ENCODE measurements at regions not wholly inside any gene's neighbourhood (a gene's known extent, or its start where the extent isn't known, plus 50 kb on each side); places are given as distances from the start of the nearest gene placed in this dataset.

DNA sequence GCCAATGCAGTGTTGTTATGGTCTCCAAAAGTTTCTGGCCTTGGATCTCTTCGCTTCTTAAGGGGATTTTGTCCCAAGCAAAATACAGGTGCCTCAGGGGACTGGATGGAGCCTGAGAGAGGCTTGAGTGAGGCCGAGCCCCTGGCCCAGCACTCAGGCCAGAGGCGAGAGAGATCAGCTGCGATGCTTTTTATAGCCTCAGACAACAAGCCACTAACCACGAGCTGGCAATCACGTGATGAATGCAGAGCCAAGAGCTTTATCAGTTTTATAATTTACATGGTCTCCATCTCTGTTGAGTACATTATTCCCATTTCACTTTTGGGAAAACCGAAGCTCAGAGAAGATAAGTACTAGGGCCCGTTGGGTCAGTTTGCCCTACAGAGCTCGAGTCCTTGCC lies 360.0 kb upstream of the CDH5 start:
- no peaks in the 10 kb centered on the region for H3K36me3 ChIP-seq
- H3K9me3 ChIP-seq = no peaks in the 10 kb centered on the region
- intact Hi-C loops (cut with DNase I; ENCODE audit: low total_unique reads) = no loop called here
- DNase-seq = no peak
- peaks cover 0 to 21% (median 4%) of the 10 kb centered on the region in 4 donors for H3K4me1 ChIP-seq
- 59 to 80% (median 69%) methylated on average over 9 of the region's 9 CpGs for whole genome bisulfite sequencing, 5 donors
- no peak overlapping the region for H3K27ac ChIP-seq
- no peak for TF ChIP-seq EP300 (IDR thresholded peaks at IDR 0.05)
- no peaks in the 10 kb centered on the region for H3K27me3 ChIP-seq
- no peak overlapping the region for H3K4me3 ChIP-seq

DNA sequence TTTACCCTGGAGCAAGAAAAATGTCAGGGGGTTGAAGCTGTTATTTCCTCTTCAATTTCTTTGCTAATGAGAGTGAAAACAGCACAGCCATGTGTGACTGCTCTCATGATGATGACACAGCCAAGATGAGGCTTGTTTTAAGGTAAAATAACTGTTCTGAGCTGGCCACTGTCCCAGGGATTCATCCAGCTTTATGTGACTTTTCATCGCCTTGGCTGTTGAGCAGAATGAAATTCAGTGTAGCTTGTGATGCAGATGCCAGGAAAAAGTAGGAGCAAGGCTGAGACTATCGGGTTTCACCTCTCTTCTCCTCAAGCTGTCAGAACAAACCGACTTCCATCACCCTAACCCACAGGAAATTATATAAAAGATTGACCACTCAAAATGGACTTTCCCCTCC lies 361.8 kb upstream of the CDH5 start:
- peak in 1 of 2 donors; percentile 67 for DNase-seq
- Histone ChIP-seq H3K4me1 (peaks cover 0 to 21% (median 4%) of the 10 kb centered on the region in 4 donors), H3K4me3 (no peak overlapping the region), H3K27me3 (no peaks in the 10 kb centered on the region), H3K9me3 (no peaks in the 10 kb centered on the region), H3K36me3 (no peaks in the 10 kb centered on the region), H3K27ac (no peak overlapping the region)
- 51 to 67% (median 59%) methylated on average over 3 of the region's 3 CpGs for WGBS, 5 donors
- TF ChIP-seq POLR2AphosphoS5 (IDR thresholded peaks at IDR 0.05) (no peak), POLR2A (IDR thresholded peaks at IDR 0.05) (no peak), EP300 (IDR thresholded peaks at IDR 0.05) (no peak)
- TF ChIP-seq, protein P1, sequence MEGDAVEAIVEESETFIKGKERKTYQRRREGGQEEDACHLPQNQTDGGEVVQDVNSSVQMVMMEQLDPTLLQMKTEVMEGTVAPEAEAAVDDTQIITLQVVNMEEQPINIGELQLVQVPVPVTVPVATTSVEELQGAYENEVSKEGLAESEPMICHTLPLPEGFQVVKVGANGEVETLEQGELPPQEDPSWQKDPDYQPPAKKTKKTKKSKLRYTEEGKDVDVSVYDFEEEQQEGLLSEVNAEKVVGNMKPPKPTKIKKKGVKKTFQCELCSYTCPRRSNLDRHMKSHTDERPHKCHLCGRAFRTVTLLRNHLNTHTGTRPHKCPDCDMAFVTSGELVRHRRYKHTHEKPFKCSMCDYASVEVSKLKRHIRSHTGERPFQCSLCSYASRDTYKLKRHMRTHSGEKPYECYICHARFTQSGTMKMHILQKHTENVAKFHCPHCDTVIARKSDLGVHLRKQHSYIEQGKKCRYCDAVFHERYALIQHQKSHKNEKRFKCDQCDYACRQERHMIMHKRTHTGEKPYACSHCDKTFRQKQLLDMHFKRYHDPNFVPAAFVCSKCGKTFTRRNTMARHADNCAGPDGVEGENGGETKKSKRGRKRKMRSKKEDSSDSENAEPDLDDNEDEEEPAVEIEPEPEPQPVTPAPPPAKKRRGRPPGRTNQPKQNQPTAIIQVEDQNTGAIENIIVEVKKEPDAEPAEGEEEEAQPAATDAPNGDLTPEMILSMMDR (IDR thresholded peaks at IDR 0.05) = no peak
- intact Hi-C loops (cut with DNase I; ENCODE audit: low total_unique reads) = no loop called here

DNA sequence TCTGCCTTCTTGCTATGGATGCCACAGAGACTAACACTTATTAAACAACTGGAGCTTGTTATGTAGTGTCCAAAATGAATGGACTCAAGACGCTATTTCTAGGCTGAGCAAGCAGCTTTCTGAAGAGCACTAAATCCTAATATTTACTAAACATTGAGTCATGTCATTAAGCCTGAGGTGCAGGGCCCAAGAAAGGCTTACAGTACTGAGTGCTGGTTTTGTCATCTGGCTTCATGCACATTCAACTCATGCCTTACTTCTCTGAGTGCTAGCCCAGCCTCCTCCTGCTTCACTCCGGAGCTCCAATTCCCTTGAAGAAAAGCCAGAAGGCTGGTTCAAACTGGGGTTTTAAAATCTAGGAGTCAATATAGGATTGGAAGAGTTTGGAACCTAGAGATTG lies 363.3 kb upstream of the CDH5 start:
- DNase-seq = peak in 1 of 2 donors; percentile 62
- Histone ChIP-seq H3K4me1 (peaks cover 0 to 21% (median 4%) of the 10 kb centered on the region in 4 donors), H3K4me3 (no peak overlapping the region), H3K36me3 (no peaks in the 10 kb centered on the region), H3K9me3 (no peaks in the 10 kb centered on the region), H3K27ac (peak overlapping the region in 2 of 5 donors; percentile 19 to 33), H3K27me3 (no peaks in the 10 kb centered on the region)
- TF ChIP-seq POLR2A (IDR thresholded peaks at IDR 0.05) = no peak
- no peak for TF ChIP-seq EP300 (IDR thresholded peaks at IDR 0.05)
- peak; percentile 44 to 83 (median 56) for TF ChIP-seq POLR2AphosphoS5 (IDR thresholded peaks at IDR 0.05)
- intact Hi-C loops (cut with DNase I; ENCODE audit: low total_unique reads) = no loop called here
- WGBS, 5 donors = 27 to 66% (median 63%) methylated on average over 2 of the region's 2 CpGs

DNA sequence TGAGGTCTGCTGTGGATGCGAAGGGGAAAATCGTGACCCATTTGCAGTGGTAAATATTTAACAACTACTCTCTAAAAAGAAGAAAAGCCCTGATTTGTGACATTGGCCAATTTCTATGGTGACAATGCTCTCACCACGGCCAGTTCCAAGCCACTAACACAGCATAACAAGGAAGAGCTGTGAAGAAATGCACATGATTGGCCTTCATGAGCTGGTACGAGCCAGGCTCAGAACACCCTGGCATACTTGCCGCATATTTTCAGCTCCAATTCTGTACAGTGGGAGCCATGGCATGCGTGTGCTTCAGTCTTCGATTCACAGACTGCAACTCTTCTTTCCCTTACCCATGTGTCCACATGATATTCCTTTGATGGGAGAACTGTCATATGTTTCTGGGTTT lies 363.9 kb upstream of the CDH5 start:
- H3K27me3 ChIP-seq = no peaks in the 10 kb centered on the region
- DNase-seq = no peak
- 68 to 79% (median 73%) methylated on average over 7 of the region's 7 CpGs for WGBS, 5 donors
- H3K27ac ChIP-seq = peak overlapping the region in 2 of 5 donors; percentile 19 to 33
- intact Hi-C loops (cut with DNase I; ENCODE audit: low total_unique reads) = no loop called here
- no peaks in the 10 kb centered on the region for H3K36me3 ChIP-seq
- H3K4me3 ChIP-seq = no peak overlapping the region
- peaks cover 0 to 21% (median 4%) of the 10 kb centered on the region in 4 donors for H3K4me1 ChIP-seq
- TF ChIP-seq, protein P1 (IDR thresholded peaks at IDR 0.05) = no peak
- no peak for TF ChIP-seq POLR2AphosphoS5 (IDR thresholded peaks at IDR 0.05)
- H3K9me3 ChIP-seq = no peaks in the 10 kb centered on the region

DNA sequence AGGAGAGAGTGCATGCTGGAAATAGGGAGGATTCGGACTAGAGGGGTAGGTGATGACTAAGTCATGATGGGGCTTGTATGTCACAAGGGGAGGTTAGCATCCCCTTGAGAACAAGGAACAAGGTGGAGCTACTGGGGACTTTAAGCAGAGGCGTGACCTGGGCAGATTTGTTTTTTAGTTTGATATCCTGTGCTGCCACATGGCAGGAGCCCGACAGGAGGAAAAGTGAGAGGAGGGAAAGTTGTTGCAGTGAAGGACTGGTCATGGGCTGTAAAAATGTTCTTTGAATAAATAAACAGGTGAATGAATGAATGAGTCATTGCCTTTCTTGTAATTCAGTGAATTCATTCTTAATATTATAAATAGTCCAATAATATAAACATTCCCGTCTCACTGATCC lies 365.1 kb upstream of the CDH5 start:
- DNase-seq = no peak
- peaks cover 0 to 21% (median 4%) of the 10 kb centered on the region in 4 donors for H3K4me1 ChIP-seq
- intact Hi-C loops (cut with DNase I; ENCODE audit: low total_unique reads) = no loop called here
- no peaks in the 10 kb centered on the region for H3K27me3 ChIP-seq
- no peaks in the 10 kb centered on the region for H3K9me3 ChIP-seq
- no peak overlapping the region for H3K27ac ChIP-seq
- TF ChIP-seq POLR2AphosphoS5 (IDR thresholded peaks at IDR 0.05) = no peak
- TF ChIP-seq POLR2A (IDR thresholded peaks at IDR 0.05) = no peak
- TF ChIP-seq, protein P1 (IDR thresholded peaks at IDR 0.05) = no peak
- no peak for TF ChIP-seq EP300 (IDR thresholded peaks at IDR 0.05)
- WGBS, 5 donors = 61 to 75% (median 70%) methylated on average over 4 of the region's 4 CpGs
- H3K4me3 ChIP-seq = no peak overlapping the region
- H3K36me3 ChIP-seq = no peaks in the 10 kb centered on the region
